Retinal pigment epithelial cell (primary cell): ENCODE measurements at regions not wholly inside any gene's neighbourhood (a gene's known extent, or its start where the extent isn't known, plus 50 kb on each side); places are given as distances from the start of the nearest gene placed in this dataset.

ENCODE experiments used
- DNase-seq: peaks from one replicate; pipeline ENCODE4 v3.0.0-alpha.2; 2010; ENCODE audit warnings: low read depth
- H3K4me3 ChIP-seq: 2 replicates; pipeline ENCODE4 v1.5.1; 2011; ENCODE audit warnings: mild to moderate bottlenecking, low read length, control low read depth, moderate library complexity
- TF ChIP-seq, protein P1 (sequence below): conservative IDR thresholded peaks from 2 replicates; pipeline ENCODE4 v1.5.1; 2011; ENCODE audit warnings: low read depth, low read length, control low read depth, inconsistent platforms

DNA sequence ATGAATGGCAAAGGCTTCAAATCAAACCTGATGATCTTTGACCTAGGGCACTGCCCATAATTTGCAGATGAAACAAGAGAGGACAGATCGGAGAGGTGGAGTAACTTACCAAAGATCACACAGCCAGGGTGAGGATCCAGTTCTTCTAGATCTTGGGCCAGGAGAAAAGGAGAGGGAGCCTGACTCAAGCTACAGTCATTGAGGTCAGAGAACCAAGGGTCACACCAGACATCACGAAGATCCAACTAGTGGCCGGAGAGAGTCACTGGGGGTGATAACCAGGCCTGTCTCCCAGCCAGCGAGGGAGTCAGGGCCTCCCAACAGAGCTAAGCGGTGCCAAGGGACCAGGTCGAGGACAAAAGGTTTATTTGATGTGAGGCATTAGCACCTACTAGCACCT lies 115.0 kb downstream of the RIPK4 start:
- no peak for DNase-seq
- TF ChIP-seq, protein P1, sequence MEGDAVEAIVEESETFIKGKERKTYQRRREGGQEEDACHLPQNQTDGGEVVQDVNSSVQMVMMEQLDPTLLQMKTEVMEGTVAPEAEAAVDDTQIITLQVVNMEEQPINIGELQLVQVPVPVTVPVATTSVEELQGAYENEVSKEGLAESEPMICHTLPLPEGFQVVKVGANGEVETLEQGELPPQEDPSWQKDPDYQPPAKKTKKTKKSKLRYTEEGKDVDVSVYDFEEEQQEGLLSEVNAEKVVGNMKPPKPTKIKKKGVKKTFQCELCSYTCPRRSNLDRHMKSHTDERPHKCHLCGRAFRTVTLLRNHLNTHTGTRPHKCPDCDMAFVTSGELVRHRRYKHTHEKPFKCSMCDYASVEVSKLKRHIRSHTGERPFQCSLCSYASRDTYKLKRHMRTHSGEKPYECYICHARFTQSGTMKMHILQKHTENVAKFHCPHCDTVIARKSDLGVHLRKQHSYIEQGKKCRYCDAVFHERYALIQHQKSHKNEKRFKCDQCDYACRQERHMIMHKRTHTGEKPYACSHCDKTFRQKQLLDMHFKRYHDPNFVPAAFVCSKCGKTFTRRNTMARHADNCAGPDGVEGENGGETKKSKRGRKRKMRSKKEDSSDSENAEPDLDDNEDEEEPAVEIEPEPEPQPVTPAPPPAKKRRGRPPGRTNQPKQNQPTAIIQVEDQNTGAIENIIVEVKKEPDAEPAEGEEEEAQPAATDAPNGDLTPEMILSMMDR = no peak
- no peak overlapping the region for H3K4me3 ChIP-seq

DNA sequence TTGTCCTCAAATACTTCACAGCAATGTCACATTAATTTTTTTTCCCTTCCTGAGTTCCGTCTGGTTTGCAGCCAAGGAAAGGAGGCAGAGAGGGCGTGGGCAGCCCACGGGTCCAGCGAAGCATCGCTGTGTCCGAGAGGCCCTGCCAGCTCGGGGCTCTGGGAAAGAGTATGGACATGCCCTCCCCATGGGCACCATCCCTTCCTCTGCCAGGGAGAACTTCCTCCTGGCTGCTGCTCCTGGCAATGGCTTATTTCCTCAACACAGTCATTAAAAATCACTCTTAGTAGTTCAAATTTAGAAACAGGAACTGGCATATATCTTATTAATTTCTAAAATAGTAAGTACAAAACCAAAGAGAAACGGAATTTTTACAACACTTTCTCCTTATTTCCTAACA lies 115.4 kb downstream of the RIPK4 start:
- no peak for DNase-seq
- H3K4me3 ChIP-seq = no peak overlapping the region
- TF ChIP-seq, protein P1 = no peak

DNA sequence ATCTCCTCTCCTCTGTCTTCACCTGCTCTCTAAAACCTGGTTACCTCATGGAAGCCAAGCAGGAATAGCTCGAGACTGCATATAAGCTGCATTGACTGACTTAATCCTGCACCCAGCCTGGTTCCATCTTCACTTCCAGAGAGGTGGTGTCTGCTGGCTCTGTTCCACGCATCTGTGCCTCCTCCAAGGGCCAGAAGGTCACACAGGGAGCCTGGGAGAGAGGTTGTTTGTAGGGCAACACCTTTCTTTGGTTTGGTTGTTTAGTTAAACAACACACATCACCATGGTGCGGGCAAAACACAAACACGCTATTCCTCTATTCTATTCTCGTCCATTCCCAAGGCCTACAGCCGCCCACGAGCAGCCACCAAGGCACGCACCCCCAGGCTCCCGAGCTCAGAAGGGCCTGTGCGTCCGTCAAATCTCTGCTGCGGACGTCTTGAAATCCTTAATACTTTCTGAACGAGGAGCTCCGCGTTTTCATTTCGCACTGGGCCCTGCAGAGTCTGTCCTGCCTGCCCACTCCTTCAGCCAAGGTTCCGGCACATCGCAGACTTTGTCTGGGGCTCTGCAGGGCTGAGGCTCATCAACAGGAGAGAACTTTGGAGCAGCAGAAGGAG lies 116.2 kb downstream of the RIPK4 start:
- no peak overlapping the region for H3K4me3 ChIP-seq
- TF ChIP-seq, protein P1 = no peak
- DNase-seq = no peak

DNA sequence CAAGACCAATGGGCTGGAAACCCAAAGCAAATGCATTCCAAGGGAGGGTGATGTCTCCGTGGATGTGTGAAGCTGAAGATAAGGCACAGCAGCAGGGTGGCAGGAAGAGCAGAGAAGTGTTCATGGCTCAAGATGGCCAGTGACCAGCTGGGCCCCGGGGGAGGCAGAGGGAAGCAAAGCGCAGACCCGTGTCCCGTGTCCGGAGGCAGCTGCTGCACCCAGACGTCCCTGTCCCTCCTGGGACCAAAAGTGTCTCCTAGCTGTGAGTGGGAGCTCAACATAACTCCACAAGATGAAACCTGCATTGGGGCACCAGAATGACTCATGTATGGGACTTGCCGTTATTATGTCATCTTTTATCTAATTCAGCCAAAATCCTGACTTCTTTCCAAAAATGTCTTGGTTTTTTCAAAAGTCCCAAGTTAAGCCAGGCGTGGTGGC lies 118.2 kb downstream of the RIPK4 start:
- no peak overlapping the region for H3K4me3 ChIP-seq
- DNase-seq = peak; percentile 46
- TF ChIP-seq, protein P1 = no peak

DNA sequence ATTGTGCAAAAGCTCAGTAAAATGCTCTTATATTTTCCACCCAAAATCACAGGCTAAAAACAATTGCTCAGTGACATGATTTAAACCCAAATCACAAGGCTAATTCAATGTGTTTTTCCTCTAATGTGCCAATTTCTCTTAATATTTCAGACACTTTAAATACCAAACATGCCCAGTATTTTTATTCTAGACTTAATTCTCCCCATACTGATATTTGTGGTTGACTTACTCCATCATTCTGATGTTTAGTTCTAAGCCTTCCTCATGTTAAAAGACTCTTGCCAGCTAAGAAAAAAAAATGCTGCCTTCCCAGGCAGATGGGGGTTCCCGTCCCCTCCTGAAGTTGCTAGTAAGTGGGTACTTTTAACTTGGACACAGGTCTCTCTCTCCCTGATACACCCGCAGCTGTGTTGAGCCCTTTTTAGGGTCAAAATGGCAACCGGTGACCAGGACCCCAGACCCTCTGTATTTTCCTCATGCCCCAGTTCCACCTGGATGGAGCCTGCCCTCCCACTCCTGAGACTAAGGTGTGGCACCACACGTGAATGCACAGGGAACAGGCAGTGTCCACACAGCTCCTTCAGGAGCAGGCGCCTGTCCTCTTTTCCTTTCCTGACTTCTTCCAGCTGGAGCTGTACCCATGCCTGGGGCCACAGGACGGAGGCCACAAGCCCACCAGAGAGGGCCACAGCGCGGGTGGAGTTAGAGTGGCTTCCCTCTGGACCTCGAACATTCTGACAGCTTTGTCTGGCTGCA lies 118.9 kb downstream of the RIPK4 start:
- no peak overlapping the region for H3K4me3 ChIP-seq
- TF ChIP-seq, protein P1 = no peak

DNA sequence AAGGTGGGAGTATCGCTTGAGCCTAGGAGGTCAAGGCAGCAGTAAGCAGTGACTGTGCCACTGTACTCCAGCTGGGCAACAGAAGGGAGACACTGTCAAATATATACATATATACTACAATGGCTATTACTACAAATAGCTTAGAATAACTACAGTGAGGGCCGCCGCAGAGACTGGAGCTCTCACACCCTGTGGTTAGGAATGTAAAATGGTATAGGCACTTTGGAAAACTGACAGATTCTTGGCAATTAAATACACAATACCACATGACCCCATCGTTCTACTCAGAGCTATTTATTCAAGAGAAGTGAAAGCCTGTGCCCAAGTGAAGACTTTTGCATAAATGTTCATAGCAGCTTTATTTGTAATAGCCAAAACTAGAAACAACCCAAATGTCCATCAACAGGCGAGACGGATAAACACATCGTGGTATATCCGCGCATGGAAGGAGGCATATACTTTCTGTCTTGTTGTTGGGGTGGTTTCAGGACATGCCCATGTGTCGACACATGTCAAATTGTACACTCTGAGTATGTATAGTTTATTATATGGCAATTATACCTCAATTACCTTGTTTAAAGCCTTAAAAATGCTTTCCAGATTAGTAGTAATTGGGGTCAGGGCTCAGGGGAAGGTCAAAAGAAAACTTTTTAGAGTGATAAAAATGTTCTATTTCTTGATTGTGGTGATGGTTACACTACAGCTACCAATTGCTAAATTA lies 123.4 kb downstream of the RIPK4 start:
- peak; percentile 91 for DNase-seq
- no peak overlapping the region for H3K4me3 ChIP-seq
- TF ChIP-seq, protein P1 = no peak

More for the DNA sequence above, 118.9 kb downstream of the RIPK4 start:
- DNase-seq = no peak
